PC-9 (cell line): ENCODE measurements at regions not wholly inside any gene's neighbourhood (a gene's known extent, or its start where the extent isn't known, plus 50 kb on each side); places are given as distances from the start of the nearest gene placed in this dataset.

Experiments used
- BruUV-seq: library from RNA; stranded (reverse); fragments of 400-500 nt; replicated peaks from 2 replicates; lab custom pipeline; 2021; lab: Mats Ljungman, UMichigan
- CTCF ChIA-PET: fragments of 300-600 bp; sonication (Branson Sonifier 250); formaldehyde crosslinking; loops from one replicate; lab custom pipeline; 2022; ENCODE audit warnings: antibody characterized with exemption; lab: Charles Lee
- POLR2A ChIA-PET: fragments of 300-600 bp; sonication (Branson Sonifier 250); formaldehyde crosslinking; loops from one replicate; lab custom pipeline; 2022; ENCODE audit warnings: antibody characterized with exemption; ENCODE audit not compliant: unreplicated experiment; lab: Charles Lee
- DNase-seq, 2 experiments: peaks; one replicate each; pipeline versions ENCODE4 v3.0.0 to v3.0.0-alpha.2; 2015 to 2022; ENCODE audit warnings: mixed read lengths in 1 of 2
- H2AFZ ChIP-seq: fragments of 200-600 bp; sonication (generic); 2 replicates; pipeline ENCODE4 v1.8.1; 2017; ENCODE audit warnings: antibody characterized with exemption
- H3F3A ChIP-seq: fragments of 200-600 bp; sonication (generic); 2 replicates; pipeline ENCODE4 v1.8.1; 2017; ENCODE audit warnings: antibody characterized with exemption, mild to moderate bottlenecking, low read depth; ENCODE audit not compliant: insufficient read depth
- H3K27ac ChIP-seq: fragments of 200-600 bp; sonication (generic); 2 replicates; pipeline ENCODE4 v1.6.1; 2016; ENCODE audit warnings: mixed run types
- H3K27me3 ChIP-seq: fragments of 200-600 bp; sonication (generic); 2 replicates; pipeline ENCODE4 v1.6.1; 2016; ENCODE audit warnings: low read depth, mixed run types; ENCODE audit not compliant: insufficient read depth
- H3K36me3 ChIP-seq: fragments of 200-600 bp; sonication (generic); 2 replicates; pipeline ENCODE4 v1.6.1; 2016; ENCODE audit warnings: low read depth, mixed run types
- H3K4me1 ChIP-seq: fragments of 200-600 bp; sonication (generic); replicated peaks from 2 replicates; pipeline ENCODE4 v1.6.1; 2016; ENCODE audit warnings: mixed run types; ENCODE audit not compliant: insufficient read depth
- H3K4me2 ChIP-seq: fragments of 200-600 bp; sonication (generic); 2 replicates; pipeline ENCODE4 v1.6.1; 2017; ENCODE audit warnings: mixed run types
- H3K4me3 ChIP-seq: fragments of 200-600 bp; sonication (generic); 2 replicates; pipeline ENCODE4 v1.6.1; 2016; ENCODE audit warnings: mixed run types
- H3K79me2 ChIP-seq: fragments of 200-600 bp; sonication (generic); 2 replicates; pipeline ENCODE4 v1.6.1; 2017; ENCODE audit warnings: low read depth, mixed run types
- H3K9me2 ChIP-seq: fragments of 200-600 bp; sonication (generic); 2 replicates; pipeline ENCODE4 v1.8.1; 2017; ENCODE audit warnings: mild to moderate bottlenecking; ENCODE audit not compliant: insufficient read depth
- H3K9me3 ChIP-seq: fragments of 200-600 bp; sonication (generic); 2 replicates; pipeline ENCODE4 v1.8.1; 2016; ENCODE audit warnings: low read depth; ENCODE audit not compliant: insufficient read depth
- H4K20me1 ChIP-seq: fragments of 200-600 bp; sonication (generic); 2 replicates; pipeline ENCODE4 v1.8.1; 2017; ENCODE audit not compliant: insufficient read depth
- EZH2 ChIP-seq: fragments of 200-600 bp; sonication (generic); IDR thresholded peaks from 2 replicates; pipeline ENCODE4 v1.8.0; 2017; ENCODE audit warnings: antibody characterized with exemption, low read depth
- intact Hi-C: fragments of 100-400 bp; cut with micrococcal nuclease; formaldehyde crosslinking; loops from one replicate; pipeline ENCODE4 v1.10.0; 2022; ENCODE audit not compliant: unreplicated experiment
- TF ChIP-seq, protein P1 (sequence below): fragments of 200-600 bp; sonication (generic); conservative IDR thresholded peaks from 2 replicates; pipeline ENCODE4 v1.6.1; 2017; ENCODE audit warnings: mixed run types, antibody characterized with exemption, mild to moderate bottlenecking, moderate library complexity

DNA sequence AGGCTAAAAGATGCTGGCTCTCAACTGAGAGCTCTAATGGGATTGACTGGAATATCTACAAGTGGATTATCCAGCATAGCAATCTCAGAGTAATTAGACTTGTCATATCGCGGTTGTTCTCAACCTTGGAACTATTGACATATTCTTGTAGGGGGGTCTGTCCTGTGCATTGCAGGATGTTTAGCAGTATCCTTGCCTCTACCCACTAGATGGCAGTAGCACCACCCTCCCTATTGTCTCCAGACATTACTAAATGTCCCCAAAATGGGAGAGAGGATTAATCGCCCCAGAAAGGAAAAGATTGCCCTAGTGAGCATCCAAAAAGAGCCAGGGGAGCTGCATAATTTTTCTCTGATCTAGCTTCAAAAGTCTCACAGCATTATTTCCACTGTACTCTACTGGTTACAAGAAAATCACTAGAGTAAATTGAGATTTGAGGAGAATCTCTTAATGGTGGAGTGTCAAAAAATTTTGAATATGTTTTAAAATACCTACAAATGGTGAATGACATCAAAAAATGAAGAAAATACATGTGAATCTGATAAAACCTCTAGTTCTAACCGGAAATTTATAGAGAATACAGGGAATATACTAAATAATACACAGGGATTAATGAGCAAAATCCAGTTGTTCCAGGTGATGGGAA lies 388.2 kb upstream of the AGTR1 start:
- Histone ChIP-seq H3F3A (no peaks in the 10 kb centered on the region), H3K27ac (no peak overlapping the region), H3K9me3 (no peaks in the 10 kb centered on the region), H3K4me3 (no peak overlapping the region), H4K20me1 (no peaks in the 10 kb centered on the region), H3K9me2 (no peaks in the 10 kb centered on the region), H3K4me2 (no peak overlapping the region), H3K27me3 (no peaks in the 10 kb centered on the region), H3K4me1 (no peaks in the 10 kb centered on the region), H3K36me3 (no peaks in the 10 kb centered on the region), H2AFZ (no peak overlapping the region), H3K79me2 (no peaks in the 10 kb centered on the region)
- ChIA-PET CTCF (no interaction called here), POLR2A (no interaction called here)
- peak in 1 of 2 experiments; percentile 20 for DNase-seq
- no TSS peak for BruUV-seq
- no peak for TF ChIP-seq EZH2
- TF ChIP-seq, protein P1, sequence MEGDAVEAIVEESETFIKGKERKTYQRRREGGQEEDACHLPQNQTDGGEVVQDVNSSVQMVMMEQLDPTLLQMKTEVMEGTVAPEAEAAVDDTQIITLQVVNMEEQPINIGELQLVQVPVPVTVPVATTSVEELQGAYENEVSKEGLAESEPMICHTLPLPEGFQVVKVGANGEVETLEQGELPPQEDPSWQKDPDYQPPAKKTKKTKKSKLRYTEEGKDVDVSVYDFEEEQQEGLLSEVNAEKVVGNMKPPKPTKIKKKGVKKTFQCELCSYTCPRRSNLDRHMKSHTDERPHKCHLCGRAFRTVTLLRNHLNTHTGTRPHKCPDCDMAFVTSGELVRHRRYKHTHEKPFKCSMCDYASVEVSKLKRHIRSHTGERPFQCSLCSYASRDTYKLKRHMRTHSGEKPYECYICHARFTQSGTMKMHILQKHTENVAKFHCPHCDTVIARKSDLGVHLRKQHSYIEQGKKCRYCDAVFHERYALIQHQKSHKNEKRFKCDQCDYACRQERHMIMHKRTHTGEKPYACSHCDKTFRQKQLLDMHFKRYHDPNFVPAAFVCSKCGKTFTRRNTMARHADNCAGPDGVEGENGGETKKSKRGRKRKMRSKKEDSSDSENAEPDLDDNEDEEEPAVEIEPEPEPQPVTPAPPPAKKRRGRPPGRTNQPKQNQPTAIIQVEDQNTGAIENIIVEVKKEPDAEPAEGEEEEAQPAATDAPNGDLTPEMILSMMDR: peak; percentile 65
- intact Hi-C loops: loop anchor here (5.0 kb wide), 2 partner anchors 58 to 408 kb away; no protein-coding TSS in a partner anchor

DNA sequence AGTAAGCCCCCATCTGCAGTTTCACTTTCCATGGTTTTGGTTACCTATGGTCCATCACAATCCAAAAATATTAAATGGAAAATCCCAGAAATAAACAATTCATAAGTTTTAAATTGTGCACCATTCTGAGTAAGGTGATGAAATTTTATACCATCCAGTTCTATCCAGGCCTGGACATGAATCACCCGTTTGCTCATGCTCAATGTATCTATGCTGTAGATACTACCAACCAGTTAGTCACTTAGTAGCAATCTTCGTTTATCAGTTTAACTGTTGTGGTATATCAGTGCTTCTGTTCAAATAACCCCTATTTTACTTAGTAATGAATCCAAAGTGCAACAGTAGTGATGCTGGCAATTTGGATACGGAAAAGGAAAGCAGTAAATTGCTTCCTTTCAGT lies 381.9 kb upstream of the AGTR1 start:
- no peak overlapping the region for H3K4me2 ChIP-seq
- ChIA-PET CTCF (no interaction called here), POLR2A (no interaction called here)
- H3K36me3 ChIP-seq: no peaks in the 10 kb centered on the region
- H3K9me2 ChIP-seq: no peaks in the 10 kb centered on the region
- no peaks in the 10 kb centered on the region for H3K79me2 ChIP-seq
- TF ChIP-seq EZH2: no peak
- TF ChIP-seq, protein P1: no peak
- no peaks in the 10 kb centered on the region for H3F3A ChIP-seq
- peaks cover 4% of the 10 kb centered on the region; the same call in 1 of the 2 replicates for H3K4me1 ChIP-seq
- DNase-seq: no peak
- no peaks in the 10 kb centered on the region for H4K20me1 ChIP-seq
- H3K4me3 ChIP-seq: no peak overlapping the region
- no peaks in the 10 kb centered on the region for H3K27me3 ChIP-seq
- no peaks in the 10 kb centered on the region for H3K9me3 ChIP-seq
- H2AFZ ChIP-seq: no peak overlapping the region
- intact Hi-C loops: no loop called here
- no peak overlapping the region for H3K27ac ChIP-seq
- BruUV-seq: no TSS peak

DNA sequence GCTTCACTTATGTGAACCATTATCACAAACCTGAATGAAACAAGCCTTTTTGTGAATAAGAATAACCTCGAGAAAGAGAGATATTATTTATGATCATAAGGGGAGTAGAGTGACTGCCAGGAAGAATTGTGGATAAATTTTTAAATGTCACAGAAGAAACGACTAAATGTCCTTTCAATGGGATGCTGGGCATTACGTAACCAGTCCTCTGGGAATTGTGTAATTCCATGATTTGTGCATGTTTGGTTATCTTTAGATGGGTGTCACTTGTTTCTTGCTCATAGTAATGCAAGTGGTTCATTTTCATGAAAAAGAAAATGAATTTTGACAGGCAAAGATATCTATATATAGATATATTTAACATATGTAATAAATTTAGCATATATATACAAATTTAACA lies 379.5 kb upstream of the AGTR1 start:
- Histone ChIP-seq H2AFZ (no peak overlapping the region), H3K4me1 (peaks cover 4% of the 10 kb centered on the region; the same call in 1 of the 2 replicates), H3K9me3 (no peaks in the 10 kb centered on the region), H3K4me3 (no peak overlapping the region), H3K27me3 (no peaks in the 10 kb centered on the region), H3K79me2 (no peaks in the 10 kb centered on the region), H4K20me1 (no peaks in the 10 kb centered on the region), H3F3A (no peaks in the 10 kb centered on the region), H3K4me2 (no peak overlapping the region), H3K36me3 (no peaks in the 10 kb centered on the region), H3K27ac (no peak overlapping the region), H3K9me2 (no peaks in the 10 kb centered on the region)
- no TSS peak for BruUV-seq
- CTCF ChIA-PET: no interaction called here
- intact Hi-C loops: no loop called here
- TF ChIP-seq, protein P1: no peak
- TF ChIP-seq EZH2: no peak
- POLR2A ChIA-PET: no interaction called here
- DNase-seq: no peak
